ENCODE measurements at regions not wholly inside any gene's neighbourhood (a gene's known extent, or its start where the extent isn't known, plus 50 kb on each side); places are given as distances from the start of the nearest gene placed in this dataset.

GRCh38 chr14:97052001-97052400, 254.8 kb downstream of the VRK1 start:
- Histone ChIP-seq H3K27me3 (ENCODE audit: insufficient read depth in 3 of 3, low read length in 2 of 3) (no peaks in the 10 kb centered on the region), H3K9me3 (no peaks in the 10 kb centered on the region), H3K36me3 (ENCODE audit: insufficient read depth in 1 of 2, low read depth in 1 of 2) (no peaks in the 10 kb centered on the region), H3K27ac (no peak overlapping the region), H3K4me3 (no peak overlapping the region), H3K4me1 (no peaks in the 10 kb centered on the region)
- TF ChIP-seq, protein P1, sequence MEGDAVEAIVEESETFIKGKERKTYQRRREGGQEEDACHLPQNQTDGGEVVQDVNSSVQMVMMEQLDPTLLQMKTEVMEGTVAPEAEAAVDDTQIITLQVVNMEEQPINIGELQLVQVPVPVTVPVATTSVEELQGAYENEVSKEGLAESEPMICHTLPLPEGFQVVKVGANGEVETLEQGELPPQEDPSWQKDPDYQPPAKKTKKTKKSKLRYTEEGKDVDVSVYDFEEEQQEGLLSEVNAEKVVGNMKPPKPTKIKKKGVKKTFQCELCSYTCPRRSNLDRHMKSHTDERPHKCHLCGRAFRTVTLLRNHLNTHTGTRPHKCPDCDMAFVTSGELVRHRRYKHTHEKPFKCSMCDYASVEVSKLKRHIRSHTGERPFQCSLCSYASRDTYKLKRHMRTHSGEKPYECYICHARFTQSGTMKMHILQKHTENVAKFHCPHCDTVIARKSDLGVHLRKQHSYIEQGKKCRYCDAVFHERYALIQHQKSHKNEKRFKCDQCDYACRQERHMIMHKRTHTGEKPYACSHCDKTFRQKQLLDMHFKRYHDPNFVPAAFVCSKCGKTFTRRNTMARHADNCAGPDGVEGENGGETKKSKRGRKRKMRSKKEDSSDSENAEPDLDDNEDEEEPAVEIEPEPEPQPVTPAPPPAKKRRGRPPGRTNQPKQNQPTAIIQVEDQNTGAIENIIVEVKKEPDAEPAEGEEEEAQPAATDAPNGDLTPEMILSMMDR (IDR thresholded peaks at IDR 0.05) = no peak
- ATAC-seq (no peak), DNase-seq (no peak)
- intact Hi-C loops (cut with DNase I) = no loop called here

- no peaks in the 10 kb centered on the region for H3K27me3 ChIP-seq (ENCODE audit: insufficient read depth in 3 of 3, low read length in 2 of 3)
- no peak overlapping the region for H3K4me3 ChIP-seq
- ATAC-seq (no peak), DNase-seq (no peak)
- TF ChIP-seq, protein P1 (IDR thresholded peaks at IDR 0.05) = no peak
- no peaks in the 10 kb centered on the region for H3K4me1 ChIP-seq
- intact Hi-C loops (cut with DNase I) = no loop called here
- no peaks in the 10 kb centered on the region for H3K9me3 ChIP-seq
- 46 to 56% (median 49%) methylated on average over 9 of the region's 9 CpGs for WGBS, 3 donors
- no peaks in the 10 kb centered on the region for H3K36me3 ChIP-seq (ENCODE audit: insufficient read depth in 1 of 2, low read depth in 1 of 2)
- no peak overlapping the region for H3K27ac ChIP-seq
Measured at GRCh38 chr14:97053941-97054340, 256.8 kb downstream of the VRK1 start.

DNA sequence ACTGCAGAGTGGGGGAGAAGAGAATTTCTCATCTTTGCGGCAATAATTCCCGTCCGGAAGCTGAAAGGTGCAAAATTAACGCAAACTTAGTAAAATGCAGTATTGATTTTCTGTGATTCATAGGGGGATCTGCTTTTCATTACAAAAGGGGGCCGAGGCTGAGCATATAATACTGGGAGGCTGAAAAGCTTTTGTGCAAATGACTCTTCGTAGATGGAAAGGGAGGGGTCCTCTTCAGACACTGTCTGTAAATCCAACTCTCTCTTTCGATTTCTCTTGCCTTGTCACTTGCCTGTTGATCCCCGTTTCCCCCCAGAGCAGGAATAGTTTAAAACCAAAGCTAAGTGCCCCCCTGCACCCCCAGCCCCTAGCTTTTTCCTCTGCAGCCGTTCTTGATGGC, 258.2 kb downstream of the VRK1 start:
- TF ChIP-seq, protein P1 (IDR thresholded peaks at IDR 0.05) = no peak
- WGBS, 3 donors = 58 to 64% (median 60%) methylated on average over 9 of the region's 9 CpGs
- no peaks in the 10 kb centered on the region for H3K36me3 ChIP-seq (ENCODE audit: insufficient read depth in 1 of 2, low read depth in 1 of 2)
- intact Hi-C loops (cut with DNase I) = no loop called here
- H3K4me1 ChIP-seq = no peaks in the 10 kb centered on the region
- no peak for ATAC-seq
- H3K9me3 ChIP-seq = no peaks in the 10 kb centered on the region
- no peak overlapping the region for H3K27ac ChIP-seq
- DNase-seq = no peak
- H3K27me3 ChIP-seq (ENCODE audit: insufficient read depth in 3 of 3, low read length in 2 of 3) = no peaks in the 10 kb centered on the region
- H3K4me3 ChIP-seq = no peak overlapping the region

DNA sequence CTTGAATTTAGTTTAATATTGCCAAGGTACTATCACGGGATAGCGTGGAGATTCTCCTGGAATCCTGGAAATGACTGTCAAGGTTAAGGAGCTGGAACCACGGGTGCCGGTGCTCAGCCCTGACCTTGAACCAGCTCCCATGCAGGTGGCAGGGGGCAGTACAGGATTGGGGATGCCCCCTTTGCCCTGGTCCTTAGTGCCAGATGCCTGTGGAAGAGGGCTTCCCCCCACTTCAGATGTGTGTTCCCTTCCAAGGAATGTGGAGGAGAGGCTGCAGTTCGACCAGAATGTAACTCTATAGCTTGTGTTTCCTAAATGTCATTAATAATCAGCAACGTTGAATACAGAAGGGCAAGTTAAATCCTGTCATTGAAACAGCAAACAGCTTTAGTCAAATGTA, 258.9 kb downstream of the VRK1 start:
- TF ChIP-seq, protein P1 (IDR thresholded peaks at IDR 0.05) = no peak

GRCh38 chr14:97057238-97058073, 260.3 kb downstream of the VRK1 start:
- H3K4me1 ChIP-seq = no peaks in the 10 kb centered on the region
- ATAC-seq = no peak
- no peak for DNase-seq
- H3K9me3 ChIP-seq = no peaks in the 10 kb centered on the region
- no peaks in the 10 kb centered on the region for H3K36me3 ChIP-seq (ENCODE audit: insufficient read depth in 1 of 2, low read depth in 1 of 2)
- 90 to 92% (median 92%) methylated on average over 16 of the region's 16 CpGs for WGBS, 3 donors
- H3K4me3 ChIP-seq = no peak overlapping the region
- no peak overlapping the region for H3K27ac ChIP-seq
- TF ChIP-seq, protein P1 (IDR thresholded peaks at IDR 0.05) = no peak
- peaks cover 0 to 2% (median 0%) of the 10 kb centered on the region in 3 donors for H3K27me3 ChIP-seq (ENCODE audit: insufficient read depth in 3 of 3, low read length in 2 of 3)
- intact Hi-C loops (cut with DNase I) = no loop called here

More for the DNA sequence above, 258.9 kb downstream of the VRK1 start:
- Histone ChIP-seq H3K36me3 (ENCODE audit: insufficient read depth in 1 of 2, low read depth in 1 of 2) (no peaks in the 10 kb centered on the region), H3K9me3 (no peaks in the 10 kb centered on the region), H3K4me3 (no peak overlapping the region), H3K27me3 (ENCODE audit: insufficient read depth in 3 of 3, low read length in 2 of 3) (no peaks in the 10 kb centered on the region), H3K4me1 (no peaks in the 10 kb centered on the region), H3K27ac (no peak overlapping the region)
- ATAC-seq = no peak
- DNase-seq = no peak
- WGBS, 3 donors = 31 to 32% (median 32%) methylated on average over 6 of the region's 6 CpGs
- intact Hi-C loops (cut with DNase I) = no loop called here

Measured in psoas muscle (tissue), 7 donors.